HL-60 (cell line): ENCODE measurements at regions not wholly inside any gene's neighbourhood (a gene's known extent, or its start where the extent isn't known, plus 50 kb on each side); places are given as distances from the start of the nearest gene placed in this dataset.

Experiments used
- GABPA ChIP-seq: IDR thresholded peaks from 2 replicates; pipeline ENCODE4 v1.6.1; 2012; ENCODE audit warnings: low read depth
- POLR2AphosphoS5 ChIP-seq: IDR thresholded peaks from 2 replicates; pipeline ENCODE4 v1.6.1; 2012; ENCODE audit warnings: low read depth
- SPI1 ChIP-seq: IDR thresholded peaks from 2 replicates; pipeline ENCODE4 v1.6.1; 2012; ENCODE audit warnings: low read depth, mild to moderate bottlenecking, borderline replicate concordance
- TF ChIP-seq, protein P1 (sequence below): IDR thresholded peaks from one replicate; pipeline ENCODE4 v1.5.1; 2011; ENCODE audit warnings: low read length, control low read depth, inconsistent platforms; ENCODE audit not compliant: insufficient read depth
- TF ChIP-seq, protein P2 (sequence below): IDR thresholded peaks from 2 replicates; pipeline ENCODE4 v1.6.1; 2012; ENCODE audit warnings: low read depth; ENCODE audit not compliant: insufficient replicate concordance

DNA sequence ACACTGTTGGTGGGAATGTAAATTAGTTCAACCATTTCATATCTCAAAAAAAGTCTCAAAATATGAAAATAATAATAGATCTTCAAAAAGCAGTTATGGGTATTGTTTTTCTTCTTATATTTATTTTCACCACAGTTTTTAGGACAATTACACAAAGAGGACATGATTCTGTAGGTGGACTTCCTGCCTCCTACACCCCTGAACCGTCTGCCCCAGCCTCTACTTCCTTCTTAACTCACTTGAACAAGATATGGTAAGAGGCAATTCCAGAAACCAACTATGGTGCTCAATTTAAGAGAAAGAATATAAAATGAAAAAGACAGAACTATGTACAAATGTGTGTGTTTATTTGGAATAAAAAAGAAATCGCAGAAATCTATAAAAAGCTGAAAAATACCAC, 74.1 kb upstream of the MON1B start:
- TF ChIP-seq, protein P1, sequence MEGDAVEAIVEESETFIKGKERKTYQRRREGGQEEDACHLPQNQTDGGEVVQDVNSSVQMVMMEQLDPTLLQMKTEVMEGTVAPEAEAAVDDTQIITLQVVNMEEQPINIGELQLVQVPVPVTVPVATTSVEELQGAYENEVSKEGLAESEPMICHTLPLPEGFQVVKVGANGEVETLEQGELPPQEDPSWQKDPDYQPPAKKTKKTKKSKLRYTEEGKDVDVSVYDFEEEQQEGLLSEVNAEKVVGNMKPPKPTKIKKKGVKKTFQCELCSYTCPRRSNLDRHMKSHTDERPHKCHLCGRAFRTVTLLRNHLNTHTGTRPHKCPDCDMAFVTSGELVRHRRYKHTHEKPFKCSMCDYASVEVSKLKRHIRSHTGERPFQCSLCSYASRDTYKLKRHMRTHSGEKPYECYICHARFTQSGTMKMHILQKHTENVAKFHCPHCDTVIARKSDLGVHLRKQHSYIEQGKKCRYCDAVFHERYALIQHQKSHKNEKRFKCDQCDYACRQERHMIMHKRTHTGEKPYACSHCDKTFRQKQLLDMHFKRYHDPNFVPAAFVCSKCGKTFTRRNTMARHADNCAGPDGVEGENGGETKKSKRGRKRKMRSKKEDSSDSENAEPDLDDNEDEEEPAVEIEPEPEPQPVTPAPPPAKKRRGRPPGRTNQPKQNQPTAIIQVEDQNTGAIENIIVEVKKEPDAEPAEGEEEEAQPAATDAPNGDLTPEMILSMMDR, result no peak
- TF ChIP-seq, protein P2, sequence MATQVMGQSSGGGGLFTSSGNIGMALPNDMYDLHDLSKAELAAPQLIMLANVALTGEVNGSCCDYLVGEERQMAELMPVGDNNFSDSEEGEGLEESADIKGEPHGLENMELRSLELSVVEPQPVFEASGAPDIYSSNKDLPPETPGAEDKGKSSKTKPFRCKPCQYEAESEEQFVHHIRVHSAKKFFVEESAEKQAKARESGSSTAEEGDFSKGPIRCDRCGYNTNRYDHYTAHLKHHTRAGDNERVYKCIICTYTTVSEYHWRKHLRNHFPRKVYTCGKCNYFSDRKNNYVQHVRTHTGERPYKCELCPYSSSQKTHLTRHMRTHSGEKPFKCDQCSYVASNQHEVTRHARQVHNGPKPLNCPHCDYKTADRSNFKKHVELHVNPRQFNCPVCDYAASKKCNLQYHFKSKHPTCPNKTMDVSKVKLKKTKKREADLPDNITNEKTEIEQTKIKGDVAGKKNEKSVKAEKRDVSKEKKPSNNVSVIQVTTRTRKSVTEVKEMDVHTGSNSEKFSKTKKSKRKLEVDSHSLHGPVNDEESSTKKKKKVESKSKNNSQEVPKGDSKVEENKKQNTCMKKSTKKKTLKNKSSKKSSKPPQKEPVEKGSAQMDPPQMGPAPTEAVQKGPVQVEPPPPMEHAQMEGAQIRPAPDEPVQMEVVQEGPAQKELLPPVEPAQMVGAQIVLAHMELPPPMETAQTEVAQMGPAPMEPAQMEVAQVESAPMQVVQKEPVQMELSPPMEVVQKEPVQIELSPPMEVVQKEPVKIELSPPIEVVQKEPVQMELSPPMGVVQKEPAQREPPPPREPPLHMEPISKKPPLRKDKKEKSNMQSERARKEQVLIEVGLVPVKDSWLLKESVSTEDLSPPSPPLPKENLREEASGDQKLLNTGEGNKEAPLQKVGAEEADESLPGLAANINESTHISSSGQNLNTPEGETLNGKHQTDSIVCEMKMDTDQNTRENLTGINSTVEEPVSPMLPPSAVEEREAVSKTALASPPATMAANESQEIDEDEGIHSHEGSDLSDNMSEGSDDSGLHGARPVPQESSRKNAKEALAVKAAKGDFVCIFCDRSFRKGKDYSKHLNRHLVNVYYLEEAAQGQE, result no peak
- no peak for TF ChIP-seq GABPA
- no peak for TF ChIP-seq POLR2AphosphoS5
- TF ChIP-seq SPI1, result no peak
